ENCODE measurements at regions not wholly inside any gene's neighbourhood (a gene's known extent, or its start where the extent isn't known, plus 50 kb on each side); places are given as distances from the start of the nearest gene placed in this dataset.

DNA sequence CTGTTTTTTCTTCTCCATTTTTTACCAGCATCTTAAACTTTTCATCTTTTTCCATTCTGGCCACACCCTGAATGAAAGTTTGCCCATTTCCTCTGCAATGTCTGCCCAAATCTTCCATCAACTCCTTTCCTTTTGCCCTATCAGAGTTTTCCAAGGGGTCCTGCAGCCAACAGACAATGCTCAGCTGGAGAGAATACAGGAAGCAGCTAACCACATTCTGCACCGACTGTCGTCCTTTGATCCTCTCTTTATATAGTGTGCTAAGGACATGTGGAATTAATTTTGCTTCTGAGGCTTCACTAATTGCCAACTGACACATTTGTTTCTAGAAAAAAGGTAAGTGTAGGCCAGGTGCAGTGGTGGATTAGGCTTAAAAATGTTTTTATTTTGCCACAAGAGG is 50.5 kb upstream of the DLX2 start:
- no peak for DNase-seq (ENCODE audit: low spot score)

GRCh38 chr2:172153757-172154156 is 51.1 kb upstream of the DLX2 start:
- no peak for DNase-seq (ENCODE audit: low spot score)

DNA sequence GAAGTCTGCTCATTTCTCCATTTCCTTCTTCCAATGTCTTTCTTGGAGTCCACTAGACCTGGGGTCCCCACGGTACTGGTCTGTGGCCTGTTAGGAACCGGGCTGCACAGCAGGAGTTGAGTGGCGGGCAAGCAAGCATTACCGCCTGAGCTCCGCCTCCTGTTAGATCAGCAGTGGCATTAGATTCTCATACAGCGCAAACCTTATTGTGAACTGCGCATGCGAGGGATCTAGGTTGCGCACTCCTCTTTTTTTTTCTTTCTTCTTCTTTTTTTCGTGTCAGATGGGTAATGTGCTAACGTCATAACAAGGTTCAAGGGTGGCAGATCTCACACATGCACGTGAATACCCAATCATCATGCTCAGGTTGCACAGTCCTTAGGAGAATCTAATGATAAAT is 53.1 kb upstream of the DLX2 start:
- DNase-seq (ENCODE audit: low spot score) = no peak

DNA sequence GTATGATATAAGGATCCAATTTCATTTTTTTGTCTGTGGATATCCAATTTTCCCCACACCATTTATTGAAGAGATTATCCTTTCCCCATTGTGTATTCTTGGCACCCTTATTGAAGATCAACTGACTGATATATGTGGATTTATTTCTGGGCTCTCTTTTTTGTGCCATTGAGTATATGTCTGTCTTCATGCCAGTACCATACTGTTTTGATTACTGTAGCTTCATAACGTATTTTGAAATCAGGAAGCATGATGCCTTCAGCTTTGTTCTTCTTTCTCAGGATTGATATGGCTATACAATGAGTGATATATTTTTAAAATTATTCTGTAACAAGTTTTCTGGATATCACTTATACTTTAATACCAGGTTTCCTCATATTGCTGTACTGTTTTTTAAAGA is 58.1 kb upstream of the DLX2 start:
- no peak for DNase-seq (ENCODE audit: low spot score)

GRCh38 chr2:172162225-172162733 is 59.6 kb upstream of the DLX2 start:
- no peak for DNase-seq (ENCODE audit: low spot score)

GRCh38 chr2:172162739-172163336 is 60.1 kb upstream of the DLX2 start:
- DNase-seq (ENCODE audit: low spot score) = no peak

GRCh38 chr2:172168917-172169346 is 66.2 kb upstream of the DLX2 start:
- DNase-seq (ENCODE audit: low spot score) = no peak

DNA sequence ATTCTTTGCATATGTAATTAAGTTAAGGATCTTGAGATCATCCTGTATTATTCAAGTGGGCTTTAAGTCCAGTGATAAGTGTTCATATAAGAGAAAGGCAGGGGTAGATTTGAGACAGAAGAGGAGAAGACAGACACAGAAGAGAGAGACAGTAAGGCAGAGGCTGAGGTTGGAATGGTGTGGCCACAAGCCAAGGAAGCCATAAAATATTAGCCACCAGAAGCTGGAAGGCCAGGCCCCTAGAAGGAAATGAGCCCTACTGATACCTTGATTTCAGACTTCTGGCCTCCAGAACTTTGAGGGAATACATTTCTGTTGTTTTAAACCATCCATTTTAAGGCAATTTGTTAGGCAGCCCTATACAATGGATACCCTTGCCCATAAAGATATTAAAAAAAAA is 66.9 kb upstream of the DLX2 start:
- DNase-seq (ENCODE audit: low spot score) = no peak

GRCh38 chr2:172172513-172173173 is 69.9 kb upstream of the DLX2 start:
- DNase-seq (ENCODE audit: low spot score) = peak; percentile 41

- no peak for DNase-seq (ENCODE audit: low spot score)
Observed at GRCh38 chr2:172173174-172173706, 70.5 kb upstream of the DLX2 start.

DNA sequence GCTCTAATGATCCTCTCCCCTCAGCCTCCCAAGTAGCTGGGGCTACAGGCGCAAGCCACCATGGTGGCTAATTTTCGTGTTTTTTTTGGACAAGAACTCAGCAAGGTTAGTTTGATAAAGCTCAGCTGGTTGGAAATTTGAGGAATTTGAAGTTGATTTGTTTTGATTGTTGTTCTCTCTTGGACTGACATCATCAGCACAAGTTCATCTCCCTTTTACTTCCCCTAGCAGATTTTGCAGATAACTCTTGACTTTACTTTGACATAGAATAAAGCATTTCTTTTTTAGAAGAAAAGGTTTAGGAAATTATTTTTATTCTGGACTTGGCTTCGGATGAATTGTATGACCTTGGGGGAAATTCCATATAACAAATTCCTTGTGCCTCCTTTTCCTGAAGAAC is 74.9 kb upstream of the DLX2 start:
- DNase-seq (ENCODE audit: low spot score) = no peak

- DNase-seq (ENCODE audit: low spot score) = peak; percentile 88
Observed at GRCh38 chr2:172177996-172178395, 75.3 kb upstream of the DLX2 start.

DNA sequence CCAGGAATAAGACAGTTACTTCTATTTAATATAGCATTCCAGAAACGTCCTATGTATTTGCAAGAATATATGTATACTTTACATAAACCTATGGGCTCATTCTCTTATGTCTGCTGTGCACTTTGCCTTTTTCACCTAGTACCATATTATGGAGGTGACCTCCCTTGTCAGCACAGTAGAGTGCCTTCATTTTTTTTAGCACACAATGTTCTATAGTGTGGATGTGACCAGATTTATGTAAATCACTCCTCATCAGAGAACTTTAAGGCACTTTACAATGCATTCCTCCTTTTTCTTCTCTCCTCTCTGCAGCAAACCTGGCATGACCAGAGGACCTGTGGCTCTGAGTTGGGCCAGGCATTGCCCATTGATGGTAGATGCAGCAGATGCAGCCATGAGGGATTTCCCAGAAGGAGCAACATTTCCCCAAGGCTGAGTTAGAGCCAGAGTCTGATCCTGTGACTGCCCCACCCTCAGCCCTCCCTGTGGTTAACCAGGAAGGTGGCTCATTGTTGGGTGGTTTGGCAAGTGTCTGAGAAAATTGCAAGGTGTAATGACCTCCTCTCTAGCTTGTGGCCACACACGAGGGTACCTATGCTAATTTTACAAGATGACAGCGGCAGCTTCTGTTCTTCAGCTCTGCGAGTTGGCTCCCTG is 76.5 kb upstream of the DLX2 start:
- peak; percentile 91 for DNase-seq (ENCODE audit: low spot score)

DNA sequence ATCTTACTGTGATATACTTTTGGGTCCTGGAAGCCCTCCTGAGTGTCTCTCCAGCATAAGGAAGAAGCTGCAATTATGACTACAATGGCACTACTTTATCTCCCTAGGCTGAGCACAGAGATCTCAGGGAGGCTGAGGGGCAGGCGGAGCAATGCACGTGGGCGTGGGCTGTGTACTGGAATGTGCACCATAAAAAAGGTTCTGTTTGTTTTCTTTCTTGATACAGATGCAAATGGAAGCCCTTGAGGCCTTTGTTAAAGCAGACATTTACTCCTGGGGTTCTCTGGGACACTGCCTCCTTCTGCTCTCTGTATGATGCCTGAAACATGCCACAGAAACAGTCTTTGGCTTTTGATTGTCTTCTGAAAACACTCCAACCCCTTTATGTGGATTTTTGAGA is 79.1 kb upstream of the DLX2 start:
- DNase-seq (ENCODE audit: low spot score) = no peak

DNA sequence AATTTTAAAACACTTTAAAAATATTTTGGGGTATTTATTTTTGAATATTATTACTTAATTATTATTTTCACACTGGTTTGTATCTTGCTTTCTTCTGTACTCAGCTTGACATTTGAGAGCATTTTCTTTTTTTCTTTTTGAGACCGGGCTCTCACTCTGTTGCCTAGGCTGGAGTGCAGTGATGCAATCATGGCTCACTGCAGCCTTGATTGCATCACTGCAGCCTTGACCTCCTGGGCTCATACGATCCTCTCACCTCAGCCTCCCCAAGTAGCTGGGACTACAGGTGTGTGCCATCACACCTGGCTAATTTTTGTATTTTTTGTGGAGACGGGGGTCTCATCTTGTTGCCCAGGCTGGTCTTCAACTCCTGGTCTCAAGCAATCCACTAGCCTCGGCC is 79.9 kb upstream of the DLX2 start:
- DNase-seq (ENCODE audit: low spot score) = no peak

DNA sequence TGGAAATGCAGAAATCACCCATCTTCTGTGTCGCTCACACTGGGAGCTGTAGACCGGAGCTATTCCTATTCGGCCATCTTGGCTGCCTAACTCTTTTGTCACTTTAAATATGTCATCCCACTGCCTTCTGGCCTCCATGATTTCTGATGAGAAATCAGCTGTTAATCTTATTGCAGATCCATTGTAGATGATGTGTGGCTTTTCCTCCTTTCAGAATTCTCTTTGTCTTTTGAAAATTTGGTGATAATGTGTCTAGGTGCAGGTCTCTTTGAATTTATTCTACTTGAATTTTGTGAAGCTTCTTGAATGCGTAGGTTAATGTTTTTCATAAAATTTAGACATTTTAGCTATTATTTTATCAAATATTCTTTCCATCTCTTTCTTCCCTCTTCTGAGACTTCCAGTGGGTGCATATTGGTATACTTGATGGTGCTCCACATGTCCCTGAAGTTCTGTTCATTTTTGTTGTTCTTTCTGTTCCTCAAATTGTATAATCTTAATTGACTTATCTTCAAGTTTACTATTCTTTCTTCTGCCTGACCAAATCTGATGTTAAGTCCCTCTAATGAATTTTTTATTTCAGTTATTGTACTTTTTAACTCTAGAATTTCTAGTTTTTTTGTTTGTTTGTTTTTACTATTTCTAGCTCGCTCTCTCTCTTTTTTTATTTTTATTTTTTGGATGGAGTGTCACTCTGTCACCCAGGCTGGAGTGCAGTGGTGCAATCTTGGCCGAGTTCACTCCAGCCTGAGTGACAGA is 90.8 kb upstream of the DLX2 start:
- DNase-seq (ENCODE audit: low spot score) = no peak

- DNase-seq (ENCODE audit: low spot score) = no peak
Observed at GRCh38 chr2:172195836-172196376, 93.2 kb upstream of the DLX2 start.

DNA sequence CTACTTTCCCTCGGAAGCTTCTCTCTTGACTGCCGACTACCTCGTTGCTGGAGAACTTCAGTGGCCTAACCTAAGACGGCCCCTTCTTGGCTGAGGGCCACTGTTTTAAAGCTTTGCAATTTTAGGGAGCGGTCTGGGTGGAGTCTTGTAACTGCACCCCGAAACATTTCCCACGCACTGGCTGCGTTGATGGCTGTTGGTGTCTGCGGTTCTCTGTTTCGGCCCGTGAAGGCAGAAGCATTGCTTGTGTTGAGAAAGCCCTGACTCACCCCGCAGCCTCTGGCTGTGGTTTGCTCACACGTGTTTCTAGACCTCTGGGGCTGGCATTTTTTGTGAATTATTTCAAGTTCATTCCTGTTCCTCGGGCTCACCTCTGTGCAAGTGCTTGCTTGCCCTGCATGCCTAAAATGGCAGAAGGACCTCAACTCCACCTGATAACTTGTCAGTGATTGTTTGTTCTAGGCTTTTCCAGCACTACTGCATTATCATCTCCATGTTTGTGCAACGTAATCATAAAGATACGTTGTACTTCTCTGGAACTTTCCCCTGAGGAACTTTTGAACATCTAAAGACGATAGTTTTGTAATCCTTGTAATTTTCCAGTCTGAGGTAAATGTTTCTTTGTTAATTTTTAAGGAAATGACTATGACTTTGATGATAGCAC is 94.2 kb upstream of the DLX2 start:
- peak; percentile 78 for DNase-seq (ENCODE audit: low spot score)

- DNase-seq (ENCODE audit: low spot score) = no peak
Observed at GRCh38 chr2:172198361-172198760, 95.7 kb upstream of the DLX2 start.

GRCh38 chr2:172198908-172199307 is 96.2 kb upstream of the DLX2 start:
- DNase-seq (ENCODE audit: low spot score) = no peak

DNA sequence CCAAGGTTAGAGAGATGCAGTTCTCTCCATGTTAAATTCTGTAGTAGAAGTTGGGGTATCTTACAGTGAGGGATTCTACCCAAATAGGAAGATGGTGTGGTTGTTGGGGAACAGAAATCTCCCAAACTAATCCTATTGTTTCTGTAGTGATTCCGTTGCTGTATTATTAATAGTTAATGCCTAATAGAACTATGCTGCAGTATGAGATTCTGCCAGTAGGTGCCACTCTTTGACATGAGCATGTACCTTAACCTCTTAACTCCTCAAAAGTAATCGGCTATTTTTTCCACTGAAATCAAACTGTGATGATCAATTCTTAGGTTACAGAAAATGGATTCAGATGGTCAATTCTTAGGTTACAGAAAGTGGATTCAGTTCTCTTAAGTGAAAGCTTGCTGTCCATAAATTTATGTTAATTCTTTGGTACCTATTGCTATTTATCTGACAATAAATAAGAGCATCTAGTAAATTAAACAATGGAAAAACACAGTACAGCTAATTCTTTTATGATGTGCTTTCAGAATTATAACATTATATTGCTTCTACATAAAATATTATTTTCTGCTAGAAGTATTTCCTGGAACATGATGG is 97.9 kb upstream of the DLX2 start:
- peak; percentile 33 for DNase-seq (ENCODE audit: low spot score)
